Left ventricle myocardium inferior (tissue), 1 donor: ENCODE measurements at regions not wholly inside any gene's neighbourhood (a gene's known extent, or its start where the extent isn't known, plus 50 kb on each side); places are given as distances from the start of the nearest gene placed in this dataset.

ENCODE experiments used
- DNase-seq: peaks from one replicate; pipeline ENCODE4 v3.0.0-alpha.2; 2020
- H3K27ac ChIP-seq: fragments of 200-600 bp; replicated peaks from 2 replicates; pipeline ENCODE4 v1.8.0; 2021
- H3K27me3 ChIP-seq: fragments of 200-600 bp; 2 replicates; pipeline ENCODE4 v1.8.0; 2021; ENCODE audit warnings: low read depth
- H3K36me3 ChIP-seq: fragments of 200-600 bp; 2 replicates; pipeline ENCODE4 v1.8.0; 2021
- H3K4me1 ChIP-seq: fragments of 200-600 bp; 2 replicates; pipeline ENCODE4 v1.8.0; 2021
- H3K4me3 ChIP-seq: fragments of 200-600 bp; 2 replicates; pipeline ENCODE4 v1.8.0; 2021; ENCODE audit warnings: mild to moderate bottlenecking, moderate library complexity
- H3K9me3 ChIP-seq: fragments of 200-600 bp; replicated peaks from 2 replicates; pipeline ENCODE4 v1.8.0; 2021
- intact Hi-C: fragments of 100-400 bp; cut with micrococcal nuclease; formaldehyde crosslinking; loops from one replicate; pipeline ENCODE4 v1.11.0; 2022
- TF ChIP-seq, protein P1 (sequence below): fragments of 200-600 bp; IDR thresholded peaks from 2 replicates; pipeline ENCODE4 v1.8.0; 2021; ENCODE audit warnings: antibody characterized with exemption, mild to moderate bottlenecking, borderline replicate concordance
- donor health status: DM: no; HTN: yes; CAD: no; lungs with severe emphysema.

DNA sequence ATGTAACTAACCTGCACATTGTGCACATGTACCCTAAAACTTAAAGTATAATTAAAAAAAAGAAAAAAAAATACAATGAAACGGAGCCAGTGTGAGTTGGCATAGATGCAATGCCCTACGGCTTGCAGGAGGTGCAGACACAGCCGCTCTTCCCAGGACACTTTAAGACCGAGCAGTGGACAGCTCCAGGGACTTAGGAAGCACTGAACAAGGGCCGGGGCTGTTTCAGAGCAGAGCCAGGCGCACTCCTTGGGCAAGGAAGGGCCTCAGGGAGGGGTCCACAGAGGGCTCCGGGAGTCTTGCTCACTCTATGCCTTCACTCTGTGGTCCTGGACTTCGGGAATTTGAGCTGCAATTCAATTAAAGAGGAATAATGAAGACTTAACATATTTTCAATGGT lies 355.3 kb downstream of the TCERG1L start:
- no peaks in the 10 kb centered on the region for H3K9me3 ChIP-seq
- intact Hi-C loops, result no loop called here

DNA sequence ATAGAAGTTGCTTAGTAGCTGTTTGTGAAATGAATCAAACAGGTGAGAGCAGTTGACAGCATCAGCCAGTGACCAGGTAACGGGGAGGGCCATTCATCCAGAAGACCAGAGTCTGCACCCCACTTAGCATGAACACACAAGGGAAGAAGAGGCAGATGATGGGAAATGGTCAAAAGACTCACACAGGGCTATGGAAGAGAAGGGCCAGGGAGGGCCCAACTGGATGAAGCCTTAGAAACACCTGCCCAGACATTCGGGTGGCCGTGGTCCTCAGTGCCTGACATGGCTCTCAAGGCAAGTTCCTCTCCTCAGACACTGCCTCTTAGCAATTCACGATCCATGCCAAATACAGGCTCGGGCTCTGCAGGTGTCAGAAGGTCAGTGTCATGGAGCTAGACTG lies 354.1 kb downstream of the TCERG1L start:
- H3K4me3 ChIP-seq, result no peak overlapping the region
- no peaks in the 10 kb centered on the region for H3K4me1 ChIP-seq
- no peak for DNase-seq
- no peaks in the 10 kb centered on the region for H3K36me3 ChIP-seq
- H3K27me3 ChIP-seq, result peaks cover 80% of the 10 kb centered on the region
- H3K9me3 ChIP-seq, result no peaks in the 10 kb centered on the region
- TF ChIP-seq, protein P1, sequence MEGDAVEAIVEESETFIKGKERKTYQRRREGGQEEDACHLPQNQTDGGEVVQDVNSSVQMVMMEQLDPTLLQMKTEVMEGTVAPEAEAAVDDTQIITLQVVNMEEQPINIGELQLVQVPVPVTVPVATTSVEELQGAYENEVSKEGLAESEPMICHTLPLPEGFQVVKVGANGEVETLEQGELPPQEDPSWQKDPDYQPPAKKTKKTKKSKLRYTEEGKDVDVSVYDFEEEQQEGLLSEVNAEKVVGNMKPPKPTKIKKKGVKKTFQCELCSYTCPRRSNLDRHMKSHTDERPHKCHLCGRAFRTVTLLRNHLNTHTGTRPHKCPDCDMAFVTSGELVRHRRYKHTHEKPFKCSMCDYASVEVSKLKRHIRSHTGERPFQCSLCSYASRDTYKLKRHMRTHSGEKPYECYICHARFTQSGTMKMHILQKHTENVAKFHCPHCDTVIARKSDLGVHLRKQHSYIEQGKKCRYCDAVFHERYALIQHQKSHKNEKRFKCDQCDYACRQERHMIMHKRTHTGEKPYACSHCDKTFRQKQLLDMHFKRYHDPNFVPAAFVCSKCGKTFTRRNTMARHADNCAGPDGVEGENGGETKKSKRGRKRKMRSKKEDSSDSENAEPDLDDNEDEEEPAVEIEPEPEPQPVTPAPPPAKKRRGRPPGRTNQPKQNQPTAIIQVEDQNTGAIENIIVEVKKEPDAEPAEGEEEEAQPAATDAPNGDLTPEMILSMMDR, result no peak
- no peak overlapping the region for H3K27ac ChIP-seq
- intact Hi-C loops, result no loop called here

More for the DNA sequence above, 355.3 kb downstream of the TCERG1L start:
- H3K4me3 ChIP-seq, result no peak overlapping the region
- H3K27ac ChIP-seq, result no peak overlapping the region
- H3K27me3 ChIP-seq, result peaks cover 81% of the 10 kb centered on the region
- TF ChIP-seq, protein P1, result no peak
- H3K4me1 ChIP-seq, result no peaks in the 10 kb centered on the region
- H3K36me3 ChIP-seq, result no peaks in the 10 kb centered on the region
- DNase-seq, result no peak

DNA sequence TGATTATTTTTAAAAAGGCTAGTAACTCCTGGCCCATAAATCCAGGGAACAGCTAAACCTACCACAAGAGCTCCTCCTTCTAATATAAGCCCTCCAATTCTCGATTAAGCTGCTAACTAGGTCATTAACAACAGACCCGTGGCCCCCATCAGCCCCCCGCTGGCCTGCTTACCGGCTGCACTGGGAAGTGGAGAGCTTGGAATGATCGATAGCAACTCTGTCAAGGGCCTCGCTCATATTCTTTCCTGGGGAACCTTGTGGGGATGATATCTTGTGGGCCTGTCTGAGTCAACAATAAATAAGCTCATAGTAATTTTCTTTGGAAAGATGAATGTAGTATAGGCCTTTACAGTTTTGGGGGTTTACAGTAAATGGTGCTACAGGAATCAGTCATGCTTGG lies 353.5 kb downstream of the TCERG1L start:
- H3K4me3 ChIP-seq, result no peak overlapping the region
- H3K9me3 ChIP-seq, result no peaks in the 10 kb centered on the region
- H3K27ac ChIP-seq, result no peak overlapping the region
- no peaks in the 10 kb centered on the region for H3K4me1 ChIP-seq
- H3K36me3 ChIP-seq, result no peaks in the 10 kb centered on the region
- TF ChIP-seq, protein P1, result no peak
- DNase-seq, result no peak
- intact Hi-C loops, result no loop called here
- peaks cover 81% of the 10 kb centered on the region for H3K27me3 ChIP-seq

DNA sequence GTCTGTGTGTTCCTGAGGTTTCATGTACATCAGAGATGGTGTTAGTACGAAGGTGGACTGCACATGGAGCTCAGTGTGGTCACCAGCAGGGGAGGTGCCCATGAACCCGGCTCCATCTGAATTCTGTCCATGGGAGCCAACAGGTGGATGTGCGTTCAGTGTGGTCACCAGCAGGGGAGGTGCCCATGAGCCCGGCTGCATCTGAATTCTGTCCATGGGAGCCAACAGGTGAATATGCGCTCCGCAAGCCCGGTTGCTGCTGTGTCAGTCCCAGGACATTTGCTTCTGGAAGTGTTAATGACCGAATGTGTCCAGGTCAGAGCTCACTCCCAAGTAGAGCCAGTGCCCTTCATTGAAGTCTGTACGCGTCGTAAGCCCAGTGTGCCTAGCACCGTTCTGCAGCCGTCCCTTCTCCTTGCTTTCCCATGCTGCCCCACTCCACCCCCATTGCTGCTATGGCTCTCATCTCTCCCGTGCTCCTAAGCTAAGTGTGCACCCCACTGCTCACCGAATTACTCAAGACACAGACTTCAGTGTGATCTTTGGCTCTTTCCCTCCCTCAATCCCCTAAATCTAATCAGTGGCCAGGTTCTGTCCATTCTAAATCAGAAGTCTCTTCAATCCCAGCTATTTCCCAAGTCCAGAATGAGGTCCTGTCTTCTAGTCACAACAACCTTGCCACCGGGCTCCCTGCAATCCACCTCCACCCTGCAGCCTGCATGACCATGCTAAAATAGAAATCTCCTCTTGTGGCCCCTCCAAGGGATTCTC lies 352.4 kb downstream of the TCERG1L start:
- no peak for DNase-seq
- TF ChIP-seq, protein P1, result no peak
- Histone ChIP-seq H3K4me1 (no peaks in the 10 kb centered on the region), H3K4me3 (no peak overlapping the region), H3K36me3 (no peaks in the 10 kb centered on the region), H3K9me3 (no peaks in the 10 kb centered on the region), H3K27me3 (peaks cover 78% of the 10 kb centered on the region), H3K27ac (no peak overlapping the region)
- intact Hi-C loops, result no loop called here

DNA sequence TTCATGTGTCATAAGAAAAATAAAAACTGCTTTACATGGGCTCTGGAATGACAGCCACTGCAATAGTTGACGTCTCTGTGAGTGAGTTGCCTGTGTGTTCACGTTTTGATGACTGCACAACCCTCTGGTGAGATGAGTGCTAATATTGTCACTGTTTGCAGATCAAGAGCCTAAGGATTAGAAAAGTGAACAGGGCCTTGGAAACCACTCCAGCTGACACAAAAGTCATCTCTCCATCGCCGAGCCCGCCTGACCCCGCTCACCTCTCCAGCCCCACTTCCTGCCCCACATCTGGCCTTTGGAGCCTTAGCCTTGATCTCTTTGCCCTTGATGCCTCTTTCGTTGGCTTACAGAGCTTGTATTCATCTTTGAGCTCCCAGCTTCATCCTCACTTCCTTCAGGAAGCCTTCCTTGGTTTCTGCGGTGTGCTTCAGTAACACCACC lies 351.7 kb downstream of the TCERG1L start:
- H3K27me3 ChIP-seq, result peaks cover 77% of the 10 kb centered on the region
- no peaks in the 10 kb centered on the region for H3K9me3 ChIP-seq
- H3K4me1 ChIP-seq, result no peaks in the 10 kb centered on the region
- TF ChIP-seq, protein P1, result no peak
- H3K4me3 ChIP-seq, result no peak overlapping the region
- intact Hi-C loops, result no loop called here
- no peaks in the 10 kb centered on the region for H3K36me3 ChIP-seq
- no peak for DNase-seq
- H3K27ac ChIP-seq, result no peak overlapping the region
